ENCODE measurements at regions not wholly inside any gene's neighbourhood (a gene's known extent, or its start where the extent isn't known, plus 50 kb on each side); places are given as distances from the start of the nearest gene placed in this dataset.

DNA sequence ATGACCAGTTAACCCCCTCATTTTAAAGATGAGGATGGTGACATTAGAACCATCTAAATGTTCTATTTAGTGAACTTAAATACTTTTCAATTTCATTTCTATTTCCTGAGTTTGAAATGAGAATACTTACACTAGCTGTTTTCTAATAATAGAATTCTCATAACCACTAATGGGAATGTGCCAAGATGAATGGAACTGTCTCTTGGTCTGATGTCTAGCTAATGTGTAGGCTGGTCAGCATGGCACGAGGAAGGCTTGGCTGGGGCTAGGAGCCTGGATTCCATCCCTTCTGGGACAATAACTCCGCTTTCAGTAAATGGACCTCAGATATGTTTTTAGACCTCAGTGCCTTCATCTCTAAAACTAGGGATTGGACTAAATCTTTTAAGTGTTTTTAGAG lies 185.8 kb upstream of the NRP1 start:
- Histone ChIP-seq H2BK5ac (ENCODE audit: low read depth, low read length) (peak overlapping the region; percentile 77; the same call in 1 of the 2 replicates), H3K27ac (ENCODE audit: low read depth, low read length) (no peak overlapping the region), H3K9ac (replicated peaks in 1 of 4; ENCODE audit: extremely low read depth in 1 of 4, low read depth in 3 of 4, low read length in 3 of 4) (no peak overlapping the region), H2BK120ac (replicated peaks; ENCODE audit: low read depth, low read length) (peak overlapping the region; percentile 75), H4K5ac (ENCODE audit: insufficient read length, low read depth, low read length) (no peak overlapping the region), H3K79me1 (ENCODE audit: low read depth, low read length) (no peaks in the 10 kb centered on the region), H3K56ac (replicated peaks; ENCODE audit: insufficient read length, low read depth, low read length) (no peak overlapping the region), H4K8ac (ENCODE audit: extremely low read depth, insufficient read depth, low read length) (no peak overlapping the region), H2BK15ac (ENCODE audit: low read length) (no peak overlapping the region), H3K4me1 (replicated peaks in 1 of 4; ENCODE audit: control insufficient read depth in 3 of 4, insufficient read depth in 4 of 4, low read length in 3 of 4) (peaks cover 0 to 15% (median 7%) of the 10 kb centered on the region in 4 experiments; a peak in 3 of 7 replicates), H4K91ac (replicated peaks; ENCODE audit: insufficient read length, low read length) (peak overlapping the region; percentile 92), H2AK5ac (ENCODE audit: low read depth, low read length) (0 out of 2 replicates have a peak overlapping the region, but pooled peaks have one; percentile 55), H3K14ac (ENCODE audit: insufficient read length) (no peak overlapping the region), H3K79me2 (ENCODE audit: control insufficient read depth in 1 of 2, insufficient read depth in 2 of 2, low read length in 2 of 2) (no peaks in the 10 kb centered on the region), H3K4me3 (ENCODE audit: extremely low read depth in 1 of 4, insufficient read depth in 2 of 4, low read depth in 3 of 4, low read length in 4 of 4) (no peak overlapping the region), H2BK12ac (ENCODE audit: low read depth, low read length) (peak overlapping the region; percentile 89), H3K9me3 (ENCODE audit: insufficient read depth in 2 of 2, low read depth in 1 of 2, low read length in 1 of 2) (0 out of 4 replicates have a peak, but pooled peaks cover 0 to 2% of the 10 kb centered on the region in 2 experiments), H3K18ac (ENCODE audit: extremely low read depth, low read length) (no peak overlapping the region), H4K20me1 (replicated peaks in 1 of 2; ENCODE audit: control insufficient read depth in 1 of 2, insufficient read depth in 2 of 2, low read length in 2 of 2) (no peaks in the 10 kb centered on the region), H3K23me2 (ENCODE audit: low read depth, low read length) (no peaks in the 10 kb centered on the region), H3K36me3 (ENCODE audit: control insufficient read depth in 2 of 4, insufficient read depth in 4 of 4, low read length in 3 of 4) (no peaks in the 10 kb centered on the region), H3K4ac (replicated peaks; ENCODE audit: insufficient read length, low read depth, low read length) (no peak overlapping the region), H2BK20ac (ENCODE audit: low read length) (peak overlapping the region; percentile 98; the same call in 1 of the 2 replicates), H3K4me2 (ENCODE audit: insufficient read depth in 1 of 2, low read depth in 2 of 2, low read length in 2 of 2) (peak overlapping the region in 1 of 2 experiments; percentile 51; a peak in 1 of 4 replicates), H2AFZ (ENCODE audit: low read length) (no peak overlapping the region), H3K23ac (ENCODE audit: insufficient read length) (no peak overlapping the region), H3K27me3 (replicated peaks in 1 of 4; ENCODE audit: control insufficient read depth in 3 of 4, extremely low read depth in 1 of 4, insufficient read depth in 3 of 4, low read length in 3 of 4) (no peaks in the 10 kb centered on the region; a peak in 1 of 7 replicates)
- WGBS, 2 experiments (ENCODE audit: extremely low coverage in 1 of 2, insufficient coverage in 1 of 2, insufficient read length in 1 of 2, insufficient replicate concordance in 2 of 2, low coverage in 1 of 2, low lambda C conversion rate in 2 of 2, missing lambda C conversion rate in 1 of 2): 93% methylated on average over 2 of the region's 2 CpGs; no CpG with 5 or more reads in 1 of the 2 experiments
- DNase-seq (ENCODE audit: low read depth in 1 of 2, low spot score in 2 of 2) (no peak), FAIRE-seq (no peak)
- ChIA-PET CTCF (ENCODE audit: partially characterized antibody) (interaction anchor here (0.8 kb wide), 1 partner anchor 183 kb away, joined by 3 read pairs; no protein-coding TSS in a partner anchor), POLR2A (ENCODE audit: partially characterized antibody) (no interaction called here)

Data from H1 (cell line).